OCI-LY7 (cell line): ENCODE measurements at regions not wholly inside any gene's neighbourhood (a gene's known extent, or its start where the extent isn't known, plus 50 kb on each side); places are given as distances from the start of the nearest gene placed in this dataset.

ENCODE experiments used
- CTCF ChIP-seq: fragments of 200-600 bp; sonication (generic); conservative IDR thresholded peaks from 2 replicates; pipeline ENCODE4 v1.5.1; 2014; ENCODE audit warnings: mild to moderate bottlenecking, antibody characterized with exemption, low read length, moderate library complexity, mixed read lengths
- EZH2phosphoT487 ChIP-seq: fragments of 200-600 bp; sonication (generic); IDR thresholded peaks from 2 replicates; pipeline ENCODE4 v1.6.1; 2018; ENCODE audit warnings: low read depth, borderline replicate concordance, mild to moderate bottlenecking, mixed run types, antibody characterized with exemption, low read length, moderate library complexity, mixed read lengths

DNA sequence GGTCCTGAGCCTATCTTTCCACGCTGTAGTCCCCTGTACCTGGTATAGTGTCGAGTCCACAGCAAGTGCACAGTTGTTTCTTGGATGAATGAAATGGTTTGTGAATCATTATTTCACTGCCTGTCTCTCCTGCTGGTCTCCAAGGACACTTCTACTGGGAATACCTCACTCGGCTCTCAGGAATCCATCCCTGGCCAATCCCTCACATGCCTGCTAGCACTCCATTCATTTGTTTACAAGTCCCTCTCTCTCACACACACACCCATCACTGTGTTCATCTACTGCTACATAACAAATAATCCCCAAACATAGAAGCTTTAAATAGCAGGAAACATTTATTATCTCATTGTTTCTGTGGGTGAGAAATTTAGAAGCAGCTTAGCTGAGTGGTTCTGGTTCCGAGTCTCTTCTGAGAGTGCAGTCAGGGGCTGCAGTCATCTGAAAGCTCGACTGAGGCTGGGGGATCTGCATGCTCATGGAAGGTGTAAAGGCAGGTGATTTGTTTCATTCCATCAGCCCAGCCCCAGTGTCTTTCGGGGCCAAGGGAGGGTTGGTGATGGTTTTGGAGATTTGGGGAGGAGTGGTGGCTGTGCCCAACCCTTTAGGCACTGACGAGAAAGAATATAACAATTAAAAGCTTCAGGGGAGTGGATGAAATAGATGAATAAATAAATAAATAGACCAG lies 132.7 kb upstream of the IER5L start:
- TF ChIP-seq CTCF, result no peak
- TF ChIP-seq EZH2phosphoT487, result no peak
